Muscle layer of duodenum (tissue), 2 donors: ENCODE measurements at regions not wholly inside any gene's neighbourhood (a gene's known extent, or its start where the extent isn't known, plus 50 kb on each side); places are given as distances from the start of the nearest gene placed in this dataset.

Source experiments
- H3K27ac ChIP-seq: one replicate; pipeline ENCODE4 v1.7.0; 2013; ENCODE audit warnings: mild to moderate bottlenecking, low read length
- H3K27me3 ChIP-seq: one replicate; pipeline ENCODE4 v1.7.0; 2013; ENCODE audit warnings: low read depth, mild to moderate bottlenecking, control low read depth, low read length
- H3K36me3 ChIP-seq, 2 donors: one replicate each; pipeline ENCODE4 v1.7.0; 2013; ENCODE audit warnings: low read length in 2 of 2, control low read depth in 1 of 2, mild to moderate bottlenecking in 1 of 2; ENCODE audit not compliant: insufficient read depth in 2 of 2, control insufficient read depth in 1 of 2
- H3K4me1 ChIP-seq, 2 donors: one replicate each; pipeline ENCODE4 v1.7.0; 2013; ENCODE audit warnings: low read length in 2 of 2, mild to moderate bottlenecking in 2 of 2, control low read depth in 1 of 2, moderate library complexity in 1 of 2; ENCODE audit not compliant: insufficient read depth in 2 of 2, control insufficient read depth in 1 of 2
- H3K4me3 ChIP-seq, 2 donors: one replicate each; pipeline ENCODE4 v1.7.0; 2013; ENCODE audit warnings: low read length in 2 of 2, low read depth in 1 of 2, mild to moderate bottlenecking in 1 of 2
- H3K9me3 ChIP-seq, 2 donors: one replicate each; pipeline ENCODE4 v1.7.0; 2013; ENCODE audit warnings: low read length in 2 of 2, control low read depth in 1 of 2, mild to moderate bottlenecking in 1 of 2; ENCODE audit not compliant: control insufficient read depth in 1 of 2
- donor health status: healthy.

- H3K4me3 ChIP-seq: no peak overlapping the region
- H3K27ac ChIP-seq: no peak overlapping the region
- no peaks in the 10 kb centered on the region for H3K27me3 ChIP-seq
- H3K9me3 ChIP-seq: no peaks in the 10 kb centered on the region
- peaks cover 7 to 20% of the 10 kb centered on the region in 2 donors for H3K4me1 ChIP-seq
- H3K36me3 ChIP-seq: peaks cover 6 to 23% of the 10 kb centered on the region in 2 donors
These were observed 78.6 kb upstream of the GRK3 start for GRCh38 chr22:25485626-25486545.

GRCh38 chr22:25487508-25487907, 77.0 kb upstream of the GRK3 start:
- no peaks in the 10 kb centered on the region for H3K27me3 ChIP-seq
- peaks cover 6 to 23% of the 10 kb centered on the region in 2 donors for H3K36me3 ChIP-seq
- peaks cover 7 to 20% of the 10 kb centered on the region in 2 donors for H3K4me1 ChIP-seq
- H3K9me3 ChIP-seq: no peaks in the 10 kb centered on the region
- H3K4me3 ChIP-seq: no peak overlapping the region
- H3K27ac ChIP-seq: no peak overlapping the region

DNA sequence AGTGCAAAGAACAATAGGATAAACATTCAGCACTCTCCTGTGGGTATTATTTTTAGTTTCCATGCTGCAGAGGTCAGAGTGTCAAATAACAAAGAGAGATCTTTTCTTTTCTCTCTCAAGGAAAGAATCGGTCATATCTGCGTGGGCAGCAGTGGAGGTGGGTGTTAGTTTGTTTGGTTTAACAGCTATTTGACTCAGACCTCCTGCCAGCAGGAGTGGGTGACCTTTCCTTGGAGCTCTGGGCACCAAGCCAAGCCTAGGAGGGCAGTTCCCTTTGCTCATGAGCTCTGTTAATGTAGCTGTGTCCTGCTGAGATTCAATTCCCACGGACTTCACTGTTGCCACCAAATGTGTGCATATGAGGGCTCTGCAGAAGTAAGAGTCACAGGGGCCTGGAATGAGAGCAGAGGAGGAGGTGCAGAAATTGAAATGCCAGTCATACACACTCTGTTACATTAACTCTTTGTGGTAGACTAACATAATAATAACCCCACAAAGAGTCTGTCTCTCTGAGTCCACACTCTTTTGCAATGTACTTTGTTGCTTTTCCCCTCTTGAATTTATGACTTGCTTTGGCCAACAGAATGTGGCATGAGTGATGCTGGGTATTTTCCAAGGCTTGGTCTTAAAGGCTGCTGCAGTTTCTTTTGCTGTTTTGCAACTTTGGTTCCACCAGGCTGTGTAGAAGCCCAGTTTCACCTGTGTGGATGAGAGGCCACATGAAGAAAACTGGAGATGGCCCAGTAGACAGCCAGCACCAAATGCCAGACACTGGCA, 76.0 kb upstream of the GRK3 start:
- H3K4me1 ChIP-seq: peaks cover 7 to 15% of the 10 kb centered on the region in 2 donors

GRCh38 chr22:25489947-25490346, 74.5 kb upstream of the GRK3 start:
- H3K27me3 ChIP-seq: no peaks in the 10 kb centered on the region
- no peaks in the 10 kb centered on the region for H3K9me3 ChIP-seq
- no peak overlapping the region for H3K4me3 ChIP-seq
- peaks cover 7 to 14% of the 10 kb centered on the region in 2 donors for H3K4me1 ChIP-seq
- no peak overlapping the region for H3K27ac ChIP-seq
- H3K36me3 ChIP-seq: peaks cover 3 to 16% of the 10 kb centered on the region in 2 donors

More for the DNA sequence above, 76.0 kb upstream of the GRK3 start:
- Histone ChIP-seq H3K27ac (no peak overlapping the region), H3K27me3 (no peaks in the 10 kb centered on the region), H3K36me3 (peaks cover 6 to 23% of the 10 kb centered on the region in 2 donors), H3K4me3 (no peak overlapping the region), H3K9me3 (no peaks in the 10 kb centered on the region)

DNA sequence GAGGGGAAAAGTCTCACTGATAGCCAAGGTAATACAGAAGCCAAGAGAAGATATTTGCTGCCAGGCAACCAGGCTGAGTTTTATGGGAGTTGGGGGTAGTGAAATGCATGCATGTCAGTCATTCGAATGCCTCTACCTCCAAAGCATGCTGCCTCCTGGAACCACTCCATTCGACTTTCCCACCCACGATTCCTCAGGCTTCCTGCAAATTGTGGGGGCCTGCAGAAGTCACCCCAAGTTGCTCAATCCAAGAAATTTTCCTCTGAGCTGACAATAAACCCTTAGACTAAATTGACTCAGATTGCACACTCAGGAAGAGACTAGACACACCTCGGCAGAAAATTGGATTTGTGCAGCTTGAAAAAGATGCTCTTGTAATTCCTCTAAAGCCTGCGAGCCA, 73.6 kb upstream of the GRK3 start:
- H3K4me3 ChIP-seq: no peak overlapping the region
- H3K27me3 ChIP-seq: no peaks in the 10 kb centered on the region
- peaks cover 0 to 13% of the 10 kb centered on the region in 2 donors for H3K36me3 ChIP-seq
- no peak overlapping the region for H3K27ac ChIP-seq
- no peaks in the 10 kb centered on the region for H3K9me3 ChIP-seq
- peaks cover 7 to 14% of the 10 kb centered on the region in 2 donors for H3K4me1 ChIP-seq

GRCh38 chr22:25492162-25492561, 72.3 kb upstream of the GRK3 start:
- Histone ChIP-seq H3K36me3 (peaks cover 0 to 13% of the 10 kb centered on the region in 2 donors), H3K4me3 (no peak overlapping the region), H3K27me3 (no peaks in the 10 kb centered on the region), H3K4me1 (peaks cover 7 to 14% of the 10 kb centered on the region in 2 donors), H3K9me3 (no peaks in the 10 kb centered on the region), H3K27ac (no peak overlapping the region)

GRCh38 chr22:25492841-25493734, 71.4 kb upstream of the GRK3 start:
- H3K36me3 ChIP-seq: peaks cover 0 to 13% of the 10 kb centered on the region in 2 donors
- no peak overlapping the region for H3K4me3 ChIP-seq
- H3K4me1 ChIP-seq: peaks cover 7 to 10% of the 10 kb centered on the region in 2 donors
- no peaks in the 10 kb centered on the region for H3K9me3 ChIP-seq
- no peak overlapping the region for H3K27ac ChIP-seq
- H3K27me3 ChIP-seq: no peaks in the 10 kb centered on the region

GRCh38 chr22:25493794-25494193, 70.7 kb upstream of the GRK3 start:
- H3K27ac ChIP-seq: no peak overlapping the region
- H3K9me3 ChIP-seq: no peaks in the 10 kb centered on the region
- H3K27me3 ChIP-seq: no peaks in the 10 kb centered on the region
- H3K4me3 ChIP-seq: no peak overlapping the region
- H3K4me1 ChIP-seq: peaks cover 1 to 3% of the 10 kb centered on the region in 2 donors
- H3K36me3 ChIP-seq: peaks cover 0 to 13% of the 10 kb centered on the region in 2 donors

- no peak overlapping the region for H3K4me3 ChIP-seq
- H3K27ac ChIP-seq: no peak overlapping the region
- H3K4me1 ChIP-seq: no peaks in the 10 kb centered on the region
- H3K27me3 ChIP-seq: no peaks in the 10 kb centered on the region
- no peaks in the 10 kb centered on the region for H3K9me3 ChIP-seq
- peaks cover 0 to 10% of the 10 kb centered on the region in 2 donors for H3K36me3 ChIP-seq
These were observed 69.7 kb upstream of the GRK3 start for GRCh38 chr22:25494774-25495173.

DNA sequence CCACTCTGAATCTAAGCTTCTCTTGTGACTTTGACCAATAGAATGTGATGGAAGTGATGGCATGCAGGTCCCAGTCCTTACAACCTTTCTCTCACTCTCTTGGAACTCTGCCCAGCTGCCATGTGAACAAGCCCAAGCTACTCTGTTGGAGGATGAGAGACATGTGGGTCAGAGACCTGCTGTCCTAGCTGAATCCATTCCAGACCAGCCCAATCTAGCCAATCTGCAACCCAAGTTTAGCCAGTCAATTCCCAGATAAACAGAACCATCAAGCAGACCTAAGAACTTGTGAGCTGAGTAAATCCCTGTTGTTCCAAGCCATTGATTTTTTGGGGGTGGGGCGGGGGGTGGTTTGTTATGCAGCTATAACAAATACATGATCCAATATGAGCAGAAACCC, 69.2 kb upstream of the GRK3 start:
- Histone ChIP-seq H3K4me3 (no peak overlapping the region), H3K27ac (no peak overlapping the region), H3K9me3 (no peaks in the 10 kb centered on the region), H3K36me3 (peaks cover 0 to 5% of the 10 kb centered on the region in 2 donors), H3K4me1 (no peaks in the 10 kb centered on the region), H3K27me3 (no peaks in the 10 kb centered on the region)
